Stomach (tissue), 8 donors: ENCODE measurements at regions not wholly inside any gene's neighbourhood (a gene's known extent, or its start where the extent isn't known, plus 50 kb on each side); places are given as distances from the start of the nearest gene placed in this dataset.

ENCODE experiments used
- DNase-seq, 2 donors: peaks; one replicate each; pipeline versions ENCODE4 v3.0.0 to v3.0.0-alpha.2; 2013 to 2019
- H3K27ac ChIP-seq, 5 donors: fragments of 200-600 bp in 4 of 5; sonication (generic) in 4 of 5; one replicate each; pipeline ENCODE4 v1.5.1; 2013 to 2019; ENCODE audit warnings: mild to moderate bottlenecking in 1 of 5, moderate library complexity in 1 of 5
- H3K27me3 ChIP-seq, 3 donors: fragments of 200-600 bp; sonication (generic); one replicate each; pipeline ENCODE4 v1.5.1; 2017 to 2019; ENCODE audit warnings: mixed run types in 1 of 3
- H3K36me3 ChIP-seq, 4 donors: fragments of 200-600 bp; sonication (generic); 1 replicate in 3 of 4; 2 replicates in 1 of 4; pipeline ENCODE4 v1.5.1; 2016 to 2019
- H3K4me1 ChIP-seq, 4 donors: fragments of 200-600 bp; sonication (generic); one replicate each; pipeline ENCODE4 v1.5.1; 2016 to 2019
- H3K4me3 ChIP-seq, 4 donors: fragments of 200-600 bp; sonication (generic) in 3 of 4; one replicate each; pipeline ENCODE4 v1.5.1; 2016 to 2019; ENCODE audit warnings: mild to moderate bottlenecking in 1 of 4
- H3K9me3 ChIP-seq, 4 donors: fragments of 200-600 bp; sonication (generic); one replicate each; pipeline ENCODE4 v1.5.1; 2016 to 2019
- EP300 ChIP-seq: sonication (generic); formaldehyde crosslinking; IDR thresholded peaks from one replicate; pipeline ENCODE4 v1.6.1; 2017; ENCODE audit warnings: antibody characterized with exemption
- POLR2A ChIP-seq, 4 donors: fragments of 450-650 bp; IDR thresholded peaks; one replicate each; pipeline ENCODE4 v1.6.1; 2016; ENCODE audit warnings: antibody characterized with exemption in 4 of 4, control low read depth in 2 of 4, mild to moderate bottlenecking in 1 of 4, moderate library complexity in 1 of 4
- POLR2AphosphoS5 ChIP-seq, 3 donors: sonication (generic); formaldehyde crosslinking; IDR thresholded peaks; one replicate each; pipeline ENCODE4 v1.6.1; 2016; ENCODE audit warnings: antibody characterized with exemption in 3 of 3
- WGBS, 5 donors: extraction: QIAGEN DNeasy Blood & Tissue Kit in 3 of 5; methylation state at CpG; one replicate each; pipeline versions ENCODE4 v1.1.5 to v1.1.7; 2013 to 2018; 5-methylcytosine and 5-hydroxymethylcytosine counted together
- intact Hi-C: fragments of 100-400 bp; cut with DNase I; formaldehyde crosslinking; loops from one replicate; pipeline ENCODE4 v1.15.1; 2023; ENCODE audit warnings: low total_unique reads
- TF ChIP-seq, protein P1 (sequence below), 7 experiments: fragments of 450-650 bp in 4 of 7; fragments of 200-600 bp in 3 of 7; sonication (generic) in 3 of 7; IDR thresholded peaks; one replicate each; pipeline ENCODE4 v1.5.1; 2016 to 2019; ENCODE audit warnings: antibody characterized with exemption in 7 of 7, control low read depth in 2 of 7, mild to moderate bottlenecking in 1 of 7
- donor health status: healthy with polysubstance abuse.
- donor health status: Bipolar disorder and iron deficiency.
- donor health status: healthy.

DNA sequence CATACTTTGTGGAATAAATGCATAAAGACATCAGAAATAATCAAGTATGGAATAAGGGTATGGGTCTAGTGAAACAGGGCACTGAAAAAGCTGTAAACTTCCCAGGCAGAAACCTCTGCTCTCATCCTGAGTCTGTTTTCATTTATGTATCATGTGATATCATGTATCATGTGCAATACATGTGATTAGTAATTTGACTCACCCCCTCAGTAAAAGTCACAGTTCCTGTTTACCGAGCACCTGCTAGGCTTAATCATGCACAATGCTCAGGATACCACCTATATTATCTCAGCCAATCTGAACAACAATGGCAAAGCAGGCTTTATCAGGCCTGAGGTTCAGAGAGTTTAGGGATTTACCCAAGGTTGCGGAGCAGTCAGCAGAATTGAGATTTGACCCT is 250.6 kb upstream of the TENM4 start:
- Histone ChIP-seq H3K27me3 (no peaks in the 10 kb centered on the region), H3K27ac (no peak overlapping the region), H3K4me1 (no peaks in the 10 kb centered on the region), H3K4me3 (no peak overlapping the region), H3K36me3 (no peaks in the 10 kb centered on the region), H3K9me3 (no peaks in the 10 kb centered on the region)
- no peak for DNase-seq
- 71 to 88% (median 82%) methylated on average over 2 of the region's 2 CpGs for WGBS, 5 donors
- TF ChIP-seq, protein P1, sequence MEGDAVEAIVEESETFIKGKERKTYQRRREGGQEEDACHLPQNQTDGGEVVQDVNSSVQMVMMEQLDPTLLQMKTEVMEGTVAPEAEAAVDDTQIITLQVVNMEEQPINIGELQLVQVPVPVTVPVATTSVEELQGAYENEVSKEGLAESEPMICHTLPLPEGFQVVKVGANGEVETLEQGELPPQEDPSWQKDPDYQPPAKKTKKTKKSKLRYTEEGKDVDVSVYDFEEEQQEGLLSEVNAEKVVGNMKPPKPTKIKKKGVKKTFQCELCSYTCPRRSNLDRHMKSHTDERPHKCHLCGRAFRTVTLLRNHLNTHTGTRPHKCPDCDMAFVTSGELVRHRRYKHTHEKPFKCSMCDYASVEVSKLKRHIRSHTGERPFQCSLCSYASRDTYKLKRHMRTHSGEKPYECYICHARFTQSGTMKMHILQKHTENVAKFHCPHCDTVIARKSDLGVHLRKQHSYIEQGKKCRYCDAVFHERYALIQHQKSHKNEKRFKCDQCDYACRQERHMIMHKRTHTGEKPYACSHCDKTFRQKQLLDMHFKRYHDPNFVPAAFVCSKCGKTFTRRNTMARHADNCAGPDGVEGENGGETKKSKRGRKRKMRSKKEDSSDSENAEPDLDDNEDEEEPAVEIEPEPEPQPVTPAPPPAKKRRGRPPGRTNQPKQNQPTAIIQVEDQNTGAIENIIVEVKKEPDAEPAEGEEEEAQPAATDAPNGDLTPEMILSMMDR (IDR thresholded peaks at IDR 0.05), result no peak
- TF ChIP-seq POLR2AphosphoS5 (IDR thresholded peaks at IDR 0.05), result no peak
- intact Hi-C loops, result no loop called here

DNA sequence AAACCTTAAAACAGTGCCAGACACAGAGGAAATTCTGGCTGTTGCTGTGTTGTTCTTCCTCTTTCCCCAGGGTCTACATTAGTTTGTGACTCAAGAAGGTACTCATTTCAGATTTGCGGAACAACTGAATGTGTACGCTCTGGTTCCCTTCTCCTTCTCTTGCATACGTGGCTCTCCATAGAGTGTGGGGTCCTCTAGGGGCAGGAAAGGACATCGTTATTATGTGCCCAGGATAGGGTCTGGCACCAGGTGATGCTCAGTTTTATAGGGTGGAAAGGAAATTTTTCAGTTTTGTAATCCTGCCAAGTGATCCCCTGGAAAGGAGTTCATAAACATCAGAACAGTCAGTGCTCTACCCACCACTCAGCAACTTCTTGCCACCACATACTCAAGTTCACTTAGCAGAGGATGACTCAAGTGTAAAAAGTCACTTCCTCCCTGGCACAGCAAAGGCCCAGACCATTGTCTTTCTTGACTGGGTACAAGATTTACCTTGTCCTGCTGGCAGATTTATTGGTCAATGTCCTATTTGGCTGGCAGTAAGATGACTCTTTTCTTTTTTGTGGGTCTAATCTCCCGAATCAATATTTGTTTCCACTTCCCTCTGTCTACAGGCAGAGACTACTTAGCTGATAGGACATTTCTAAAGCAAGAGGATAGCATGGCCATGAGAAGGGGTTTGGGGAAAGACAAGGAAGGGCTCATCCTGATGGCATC is 246.0 kb upstream of the TENM4 start:
- Histone ChIP-seq H3K36me3 (no peaks in the 10 kb centered on the region), H3K9me3 (no peaks in the 10 kb centered on the region), H3K4me1 (no peaks in the 10 kb centered on the region), H3K4me3 (no peak overlapping the region), H3K27ac (no peak overlapping the region), H3K27me3 (no peaks in the 10 kb centered on the region)
- intact Hi-C loops, result no loop called here
- no peak for TF ChIP-seq POLR2A (IDR thresholded peaks at IDR 0.05)
- no peak for DNase-seq
- WGBS, 5 donors, result 74 to 80% (median 76%) methylated on average over 5 of the region's 5 CpGs

DNA sequence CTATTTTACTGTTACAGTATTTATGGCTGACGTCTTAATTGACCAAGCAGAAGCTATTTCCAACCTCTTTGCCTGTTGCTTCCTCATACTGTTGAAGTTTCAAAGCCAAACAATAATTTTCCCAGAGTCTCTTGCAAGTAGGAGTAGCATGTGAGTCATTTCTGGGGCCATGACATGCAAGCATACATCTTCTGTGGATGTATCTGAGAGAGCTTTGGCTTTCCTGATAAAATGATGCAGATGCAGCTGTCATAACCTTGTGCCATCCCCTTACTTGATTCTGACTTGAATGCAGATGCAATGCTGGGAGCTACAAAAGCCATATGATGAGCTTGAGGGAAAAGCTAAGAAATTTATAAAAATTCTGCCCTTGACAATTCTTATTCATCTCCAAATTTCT is 243.1 kb upstream of the TENM4 start:
- DNase-seq, result no peak
- no peaks in the 10 kb centered on the region for H3K27me3 ChIP-seq
- no peak overlapping the region for H3K4me3 ChIP-seq
- WGBS, 5 donors, result 71 to 78% (median 75%) methylated on average over 1 of the region's 1 CpG
- H3K9me3 ChIP-seq, result no peaks in the 10 kb centered on the region
- no peak overlapping the region for H3K27ac ChIP-seq
- H3K36me3 ChIP-seq, result no peaks in the 10 kb centered on the region
- intact Hi-C loops, result no loop called here
- H3K4me1 ChIP-seq, result no peaks in the 10 kb centered on the region
- TF ChIP-seq POLR2AphosphoS5 (IDR thresholded peaks at IDR 0.05) (no peak), POLR2A (IDR thresholded peaks at IDR 0.05) (no peak), EP300 (no peak)
- TF ChIP-seq, protein P1 (IDR thresholded peaks at IDR 0.05), result no peak

DNA sequence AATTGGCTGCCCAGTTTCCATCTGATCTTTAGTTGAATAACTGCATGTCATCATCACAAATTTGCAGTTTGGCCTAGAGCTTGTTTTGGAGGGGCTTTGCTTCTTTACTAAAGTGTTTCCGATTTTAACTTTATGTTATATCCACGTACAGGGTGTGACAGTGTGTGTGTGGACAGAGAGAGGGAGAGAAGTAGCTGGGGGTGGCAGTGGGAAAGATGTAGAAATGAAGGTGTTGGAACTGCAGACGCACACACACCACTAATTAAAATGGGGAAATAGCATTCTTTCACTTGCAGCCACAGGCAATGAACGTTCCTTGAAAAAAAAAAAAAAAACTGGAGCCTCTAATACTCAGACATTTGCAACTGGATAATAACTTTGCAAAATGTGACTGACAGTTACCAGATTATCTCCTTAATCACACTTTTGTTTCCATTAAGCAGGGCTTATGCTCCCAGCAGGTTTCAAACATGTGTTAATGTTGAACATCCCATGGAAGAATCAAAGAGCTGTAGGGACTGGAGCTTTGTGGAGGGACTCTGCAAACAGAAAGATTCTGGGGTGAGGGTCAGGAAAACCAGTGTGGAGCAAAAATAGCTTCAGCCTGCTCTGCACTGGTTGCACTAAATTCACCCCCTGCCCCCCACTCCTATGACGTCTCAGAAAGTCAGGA is 238.1 kb upstream of the TENM4 start:
- DNase-seq, result no peak
- Histone ChIP-seq H3K4me3 (no peak overlapping the region), H3K9me3 (no peaks in the 10 kb centered on the region), H3K36me3 (no peaks in the 10 kb centered on the region), H3K27me3 (no peaks in the 10 kb centered on the region), H3K4me1 (no peaks in the 10 kb centered on the region), H3K27ac (no peak overlapping the region)
- WGBS, 5 donors, result 35 to 59% (median 46%) methylated on average over 5 of the region's 5 CpGs
- intact Hi-C loops, result no loop called here
- no peak for TF ChIP-seq EP300
- TF ChIP-seq POLR2AphosphoS5 (IDR thresholded peaks at IDR 0.05), result no peak
- TF ChIP-seq, protein P1 (IDR thresholded peaks at IDR 0.05), result no peak
- no peak for TF ChIP-seq POLR2A (IDR thresholded peaks at IDR 0.05)

DNA sequence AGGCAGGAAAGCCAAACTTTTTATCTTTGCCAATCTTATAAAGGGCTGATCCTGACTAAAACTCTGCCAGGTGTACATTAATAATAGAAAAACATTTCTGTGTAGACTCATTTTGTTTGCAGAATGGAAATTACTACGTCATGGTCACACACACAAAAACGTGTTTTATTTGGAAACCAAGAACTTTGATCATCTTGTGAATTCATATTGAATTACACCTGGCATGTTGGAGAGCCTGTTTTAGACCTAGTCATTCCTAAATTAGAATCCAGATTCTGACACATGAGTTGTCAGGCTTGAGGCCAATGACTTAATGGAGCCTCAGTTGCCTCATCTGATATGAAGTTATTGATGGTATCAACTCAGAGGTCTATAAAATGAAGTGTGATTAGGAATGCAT is 235.6 kb upstream of the TENM4 start:
- intact Hi-C loops, result no loop called here
- WGBS, 5 donors, result 33 to 44% (median 38%) methylated on average over 2 of the region's 2 CpGs
- Histone ChIP-seq H3K9me3 (no peaks in the 10 kb centered on the region), H3K36me3 (no peaks in the 10 kb centered on the region), H3K4me1 (no peaks in the 10 kb centered on the region), H3K27me3 (no peaks in the 10 kb centered on the region), H3K4me3 (no peak overlapping the region), H3K27ac (no peak overlapping the region)
- no peak for DNase-seq
- TF ChIP-seq, protein P1 (IDR thresholded peaks at IDR 0.05), result no peak
- TF ChIP-seq POLR2AphosphoS5 (IDR thresholded peaks at IDR 0.05), result no peak
- TF ChIP-seq EP300, result no peak
- no peak for TF ChIP-seq POLR2A (IDR thresholded peaks at IDR 0.05)
